Liver (tissue), 8 donors: ENCODE measurements at regions not wholly inside any gene's neighbourhood (a gene's known extent, or its start where the extent isn't known, plus 50 kb on each side); places are given as distances from the start of the nearest gene placed in this dataset.

Experiments
- DNase-seq: peaks from one replicate; pipeline ENCODE4 v3.0.0-alpha.2; 2017; ENCODE audit warnings: low spot score
- H3K27ac ChIP-seq, 2 donors: one replicate each; pipeline ENCODE4 v1.7.0; 2013; ENCODE audit warnings: inconsistent platforms in 2 of 2, low read length in 2 of 2, control low read depth in 1 of 2, low read depth in 1 of 2, mild to moderate bottlenecking in 1 of 2
- H3K27me3 ChIP-seq, 4 donors: one replicate each; pipeline versions ENCODE4 v1.6.1 to v1.7.0; 2013; ENCODE audit warnings: low read length in 3 of 4, inconsistent platforms in 1 of 4, mild to moderate bottlenecking in 1 of 4, moderate library complexity in 1 of 4; ENCODE audit not compliant: control insufficient read depth in 4 of 4, insufficient read depth in 4 of 4
- H3K36me3 ChIP-seq, 4 donors: one replicate each; pipeline versions ENCODE4 v1.6.1 to v1.7.0; 2013; ENCODE audit warnings: low read length in 3 of 4, mild to moderate bottlenecking in 3 of 4, low read depth in 1 of 4, moderate library complexity in 1 of 4; ENCODE audit not compliant: control insufficient read depth in 4 of 4, insufficient read depth in 3 of 4
- H3K4me1 ChIP-seq, 4 donors: one replicate each; pipeline versions ENCODE4 v1.6.1 to v1.7.0; 2013; ENCODE audit warnings: low read length in 3 of 4, mild to moderate bottlenecking in 3 of 4, moderate library complexity in 1 of 4; ENCODE audit not compliant: control insufficient read depth in 4 of 4, insufficient read depth in 4 of 4
- H3K4me3 ChIP-seq, 3 donors: one replicate each; pipeline versions ENCODE4 v1.6.1 to v1.7.0; 2013; ENCODE audit warnings: low read length in 3 of 3, control low read depth in 1 of 3, low read depth in 1 of 3, mild to moderate bottlenecking in 1 of 3
- H3K9ac ChIP-seq, 2 donors: one replicate each; pipeline ENCODE4 v1.7.0; 2013; ENCODE audit warnings: low read length in 2 of 2, mild to moderate bottlenecking in 2 of 2, moderate library complexity in 2 of 2, control low read depth in 1 of 2, low read depth in 1 of 2
- H3K9me3 ChIP-seq, 4 donors: one replicate each; pipeline versions ENCODE4 v1.6.1 to v1.7.0; 2013; ENCODE audit warnings: low read length in 3 of 4; ENCODE audit not compliant: control insufficient read depth in 4 of 4
- ATF3 ChIP-seq: IDR thresholded peaks from 2 replicates; pipeline ENCODE4 v1.6.1; 2016; ENCODE audit warnings: antibody characterized with exemption
- CTCF ChIP-seq: fragments of 150-350 bp; IDR thresholded peaks from 2 replicates; pipeline ENCODE4 v1.5.1; 2017; ENCODE audit warnings: improper control_type of control experiment, low read depth, low read length; ENCODE audit not compliant: missing input control
- EGR1 ChIP-seq, 2 donors: IDR thresholded peaks; 2 replicates each; pipeline ENCODE4 v1.6.1; 2016 to 2018; ENCODE audit warnings: antibody characterized with exemption in 2 of 2, low read depth in 2 of 2
- FOXA1 ChIP-seq: IDR thresholded peaks from 2 replicates; pipeline ENCODE4 v1.6.1; 2016; ENCODE audit warnings: antibody characterized with exemption
- FOXA2 ChIP-seq: IDR thresholded peaks from 2 replicates; pipeline ENCODE4 v1.6.1; 2016; ENCODE audit warnings: antibody characterized with exemption
- GABPA ChIP-seq, 2 donors: IDR thresholded peaks in 1 of 2; conservative IDR thresholded peaks in 1 of 2; 2 replicates each; pipeline ENCODE4 v1.6.1; 2016; ENCODE audit warnings: antibody characterized with exemption in 2 of 2, mild to moderate bottlenecking in 1 of 2, moderate library complexity in 1 of 2
- HNF4A ChIP-seq, 2 donors: conservative IDR thresholded peaks; 2 replicates each; pipeline ENCODE4 v1.6.1; 2016; ENCODE audit warnings: antibody characterized with exemption in 2 of 2, mild to moderate bottlenecking in 2 of 2
- JUND ChIP-seq, 2 donors: IDR thresholded peaks; 2 replicates each; pipeline ENCODE4 v1.6.1; 2016; ENCODE audit warnings: antibody characterized with exemption in 2 of 2
- MAX ChIP-seq: IDR thresholded peaks from 2 replicates; pipeline ENCODE4 v1.6.1; 2016; ENCODE audit warnings: antibody characterized with exemption
- NR2F2 ChIP-seq: IDR thresholded peaks from 2 replicates; pipeline ENCODE4 v1.6.1; 2016; ENCODE audit warnings: antibody characterized with exemption
- RAD21 ChIP-seq, 2 donors: IDR thresholded peaks; 2 replicates each; pipeline ENCODE4 v1.6.1; 2016; ENCODE audit warnings: antibody characterized with exemption in 2 of 2, mild to moderate bottlenecking in 2 of 2
- REST ChIP-seq: IDR thresholded peaks from 2 replicates; pipeline ENCODE4 v1.6.1; 2016; ENCODE audit warnings: antibody characterized with exemption, mild to moderate bottlenecking
- RXRA ChIP-seq, 2 donors: IDR thresholded peaks; 2 replicates each; pipeline ENCODE4 v1.6.1; 2017 to 2018; ENCODE audit warnings: antibody characterized with exemption in 2 of 2, mild to moderate bottlenecking in 1 of 2
- SP1 ChIP-seq: IDR thresholded peaks from 2 replicates; pipeline ENCODE4 v1.6.1; 2018; ENCODE audit warnings: antibody characterized with exemption, mild to moderate bottlenecking
- TAF1 ChIP-seq: conservative IDR thresholded peaks from 2 replicates; pipeline ENCODE4 v1.6.1; 2016; ENCODE audit warnings: antibody characterized with exemption, mild to moderate bottlenecking
- YY1 ChIP-seq: IDR thresholded peaks from 2 replicates; pipeline ENCODE4 v1.6.1; 2016; ENCODE audit warnings: antibody characterized with exemption, mild to moderate bottlenecking
- WGBS: extraction: QIAGEN DNeasy Blood & Tissue Kit; methylation state at CpG from one replicate; pipeline ENCODE4 v1.1.7; 2013; 5-methylcytosine and 5-hydroxymethylcytosine counted together
- TF ChIP-seq, protein P1 (sequence below): IDR thresholded peaks from 2 replicates; pipeline ENCODE4 v1.6.1; 2016; ENCODE audit warnings: antibody characterized with exemption
- donor health status: healthy.
- donor health status: healthy.
- donor health status: healthy.
- donor health status: healthy.
- donor health status: healthy.

DNA sequence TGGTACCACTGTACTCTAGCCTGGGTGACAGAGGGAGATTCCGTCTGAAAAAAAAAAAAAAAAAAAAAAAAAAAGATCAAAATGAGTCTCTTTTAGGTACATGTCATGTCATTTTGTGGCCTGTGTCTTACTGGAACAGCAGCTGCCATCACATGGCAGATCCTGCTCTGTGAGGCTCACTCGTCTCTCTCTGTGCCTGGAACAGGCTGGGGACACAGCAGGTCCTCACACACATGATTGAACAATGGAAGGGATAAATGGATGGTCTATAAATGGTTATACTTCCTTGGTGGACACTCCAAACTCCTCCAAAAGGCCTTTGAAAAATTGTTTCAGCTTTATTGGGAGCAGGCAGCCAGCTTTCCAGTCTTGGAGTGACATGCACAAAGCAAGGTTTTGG lies 236.2 kb upstream of the COPS8 start:
- H3K27me3 ChIP-seq = no peaks in the 10 kb centered on the region
- H3K9ac ChIP-seq = no peak overlapping the region
- no peaks in the 10 kb centered on the region for H3K9me3 ChIP-seq
- TF ChIP-seq RAD21 (IDR thresholded peaks at IDR 0.05) = no peak
- TF ChIP-seq REST = no peak
- TF ChIP-seq ATF3 = no peak
- no peak for TF ChIP-seq CTCF
- no peak for TF ChIP-seq SP1
- no peak for TF ChIP-seq GABPA (IDR thresholded peaks at IDR 0.05 in 1 of 2, conservative IDR thresholded peaks at IDR 0.05 in 1 of 2)
- TF ChIP-seq FOXA2 = no peak
- TF ChIP-seq MAX = no peak
- TF ChIP-seq JUND (IDR thresholded peaks at IDR 0.05) = no peak
- TF ChIP-seq, protein P1, sequence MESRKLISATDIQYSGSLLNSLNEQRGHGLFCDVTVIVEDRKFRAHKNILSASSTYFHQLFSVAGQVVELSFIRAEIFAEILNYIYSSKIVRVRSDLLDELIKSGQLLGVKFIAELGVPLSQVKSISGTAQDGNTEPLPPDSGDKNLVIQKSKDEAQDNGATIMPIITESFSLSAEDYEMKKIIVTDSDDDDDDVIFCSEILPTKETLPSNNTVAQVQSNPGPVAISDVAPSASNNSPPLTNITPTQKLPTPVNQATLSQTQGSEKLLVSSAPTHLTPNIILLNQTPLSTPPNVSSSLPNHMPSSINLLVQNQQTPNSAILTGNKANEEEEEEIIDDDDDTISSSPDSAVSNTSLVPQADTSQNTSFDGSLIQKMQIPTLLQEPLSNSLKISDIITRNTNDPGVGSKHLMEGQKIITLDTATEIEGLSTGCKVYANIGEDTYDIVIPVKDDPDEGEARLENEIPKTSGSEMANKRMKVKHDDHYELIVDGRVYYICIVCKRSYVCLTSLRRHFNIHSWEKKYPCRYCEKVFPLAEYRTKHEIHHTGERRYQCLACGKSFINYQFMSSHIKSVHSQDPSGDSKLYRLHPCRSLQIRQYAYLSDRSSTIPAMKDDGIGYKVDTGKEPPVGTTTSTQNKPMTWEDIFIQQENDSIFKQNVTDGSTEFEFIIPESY = no peak
- no peak for TF ChIP-seq RXRA (IDR thresholded peaks at IDR 0.05)
- TF ChIP-seq NR2F2 = no peak
- TF ChIP-seq EGR1 (IDR thresholded peaks at IDR 0.05; ENCODE audit: low read depth in 2 of 2) = no peak
- no peak for TF ChIP-seq FOXA1
- no peak for TF ChIP-seq TAF1
- no peak for TF ChIP-seq YY1
- H3K4me1 ChIP-seq = no peaks in the 10 kb centered on the region
- H3K4me3 ChIP-seq = no peak overlapping the region
- no peaks in the 10 kb centered on the region for H3K36me3 ChIP-seq
- no peak for DNase-seq
- no peak overlapping the region for H3K27ac ChIP-seq
- WGBS = 72% methylated on average over 2 of the region's 2 CpGs

DNA sequence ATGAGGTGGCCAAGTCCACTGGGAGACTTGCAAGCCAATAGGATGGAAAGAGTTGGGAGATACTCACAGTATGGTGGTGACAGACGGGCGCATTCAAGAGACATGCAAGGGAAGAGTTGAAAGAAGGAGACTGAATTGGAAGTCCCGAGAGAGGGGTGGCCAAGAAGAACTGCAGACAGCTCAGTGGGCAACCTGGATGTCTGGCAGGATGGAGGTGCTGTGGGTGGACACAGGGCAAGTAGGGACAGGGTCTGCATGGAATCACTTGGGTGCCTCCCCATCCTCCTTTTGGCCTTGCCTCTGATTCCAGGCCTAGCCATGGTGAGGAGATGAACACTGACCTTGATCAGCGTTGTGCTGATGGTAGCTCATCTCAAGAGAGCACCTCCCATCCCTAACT lies 235.7 kb upstream of the COPS8 start:
- no peaks in the 10 kb centered on the region for H3K9me3 ChIP-seq
- H3K9ac ChIP-seq = no peak overlapping the region
- DNase-seq = no peak
- H3K36me3 ChIP-seq = no peaks in the 10 kb centered on the region
- WGBS = 90% methylated on average over 4 of the region's 4 CpGs
- H3K27me3 ChIP-seq = no peaks in the 10 kb centered on the region
- H3K4me3 ChIP-seq = no peak overlapping the region
- TF ChIP-seq GABPA (IDR thresholded peaks at IDR 0.05 in 1 of 2, conservative IDR thresholded peaks at IDR 0.05 in 1 of 2) (no peak), YY1 (no peak), HNF4A (conservative IDR thresholded peaks at IDR 0.05) (no peak), TAF1 (no peak), NR2F2 (no peak)
- H3K27ac ChIP-seq = no peak overlapping the region
- H3K4me1 ChIP-seq = no peaks in the 10 kb centered on the region
